B cell (primary cell): ENCODE measurements at regions not wholly inside any gene's neighbourhood (a gene's known extent, or its start where the extent isn't known, plus 50 kb on each side); places are given as distances from the start of the nearest gene placed in this dataset.

Experiments
- ATAC-seq: fragments of 200-7000 bp; cut with Tn5 transposase; one replicate; pipeline ENCODE4 v1.10.0; 2021; ENCODE audit warnings: low read depth, mild to moderate bottlenecking, moderate number of reproducible peaks, moderate library complexity
- CTCF ChIA-PET: fragments of 350-600 bp; sonication (Branson Sonifier 250); formaldehyde crosslinking; loops from one replicate; lab custom pipeline; 2021; ENCODE audit warnings: antibody characterized with exemption, inconsistent platforms; lab: Charles Lee
- POLR2A ChIA-PET: fragments of 350-600 bp; sonication (Branson Sonifier 250); formaldehyde crosslinking; loops from one replicate; lab custom pipeline; 2021; ENCODE audit warnings: antibody characterized with exemption; lab: Charles Lee
- DNase-seq: peaks from one replicate; pipeline ENCODE4 v3.0.0; 2013
- H2AFZ ChIP-seq: 2 replicates; pipeline ENCODE4 v1.6.1; 2012; ENCODE audit warnings: mild to moderate bottlenecking, low read depth, low read length; ENCODE audit not compliant: insufficient read depth, poor library complexity, severe bottlenecking
- H3K27ac ChIP-seq, 2 donors: 1 replicate in 1 of 2; 2 replicates in 1 of 2; pipeline ENCODE4 v1.5.1; 2012 to 2013; ENCODE audit warnings: low read length in 2 of 2, mild to moderate bottlenecking in 2 of 2, moderate library complexity in 1 of 2
- H3K27me3 ChIP-seq, 4 experiments: fragments of 200-600 bp in 1 of 4; sonication (generic) in 1 of 4; replicated peaks in 1 of 4; 1 replicate in 2 of 4; 2 replicates in 2 of 4; pipeline versions ENCODE4 v1.6.1 to v1.7.0; 2013 to 2016; ENCODE audit warnings: low read length in 3 of 4, mild to moderate bottlenecking in 2 of 4, mixed read lengths in 1 of 4, moderate library complexity in 1 of 4; ENCODE audit not compliant: insufficient read depth in 4 of 4, control insufficient read depth in 3 of 4; ENCODE audit errors: control extremely low read depth in 1 of 4
- H3K36me3 ChIP-seq, 2 experiments: replicated peaks in 1 of 2; 1 replicate in 1 of 2; 2 replicates in 1 of 2; pipeline versions ENCODE4 v1.6.1 to v1.7.1; 2013; ENCODE audit warnings: low read length in 1 of 2; ENCODE audit not compliant: insufficient read depth in 2 of 2, control insufficient read depth in 1 of 2; ENCODE audit errors: control extremely low read depth in 1 of 2, extremely low read depth in 1 of 2
- H3K4me1 ChIP-seq, 2 donors: fragments of 200-600 bp in 1 of 2; sonication (generic) in 1 of 2; 1 replicate in 1 of 2; 2 replicates in 1 of 2; pipeline versions ENCODE4 v1.5.1 to v1.6.1; 2013 to 2017; ENCODE audit warnings: low read length in 2 of 2; ENCODE audit not compliant: control insufficient read depth in 2 of 2, insufficient read depth in 2 of 2
- H3K4me2 ChIP-seq: replicated peaks from 2 replicates; pipeline ENCODE3; 2012; ENCODE audit warnings: mild to moderate bottlenecking, low read depth, low read length; ENCODE audit not compliant: poor library complexity, severe bottlenecking
- H3K4me3 ChIP-seq, 5 experiments: fragments of 200-600 bp in 1 of 5; sonication (generic) in 1 of 5; 1 replicate in 3 of 5; 2 replicates in 2 of 5; pipeline versions ENCODE4 v1.5.1 to v1.7.0; 2011 to 2016; ENCODE audit warnings: low read length in 4 of 5, mild to moderate bottlenecking in 4 of 5, low read depth in 2 of 5, control low read depth in 1 of 5, moderate library complexity in 1 of 5; ENCODE audit not compliant: insufficient read depth in 1 of 5; ENCODE audit errors: control extremely low read depth in 1 of 5, extremely low read depth in 1 of 5
- H3K79me2 ChIP-seq: fragments of 200-600 bp; sonication (generic); one replicate; pipeline ENCODE4 v1.6.0; 2016; ENCODE audit warnings: low read length; ENCODE audit not compliant: control insufficient read depth, insufficient read depth
- H3K9ac ChIP-seq: fragments of 200-600 bp; sonication (generic); 2 replicates; pipeline ENCODE4 v1.6.1; 2017; ENCODE audit warnings: mild to moderate bottlenecking, low read length, moderate library complexity
- H3K9me3 ChIP-seq, 3 donors: one replicate each; pipeline versions ENCODE4 v1.6.1 to v1.7.1; 2013; ENCODE audit warnings: low read length in 2 of 3; ENCODE audit not compliant: control insufficient read depth in 2 of 3, insufficient read depth in 1 of 3; ENCODE audit errors: control extremely low read depth in 1 of 3
- H4K20me1 ChIP-seq: 2 replicates; pipeline ENCODE4 v1.6.0; 2012; ENCODE audit warnings: mild to moderate bottlenecking, low read length; ENCODE audit not compliant: insufficient read depth, control insufficient read depth, poor library complexity, severe bottlenecking
- H3K27ac Mint-ChIP-seq: one replicate; pipeline ENCODE4 v1.8.0; 2021; ENCODE audit warnings: mixed read lengths
- H3K27me3 Mint-ChIP-seq: one replicate; pipeline ENCODE4 v1.8.0; 2021; ENCODE audit warnings: mixed read lengths
- H3K4me1 Mint-ChIP-seq: one replicate; pipeline ENCODE4 v1.8.0; 2021; ENCODE audit warnings: mixed read lengths
- H3K4me3 Mint-ChIP-seq: one replicate; pipeline ENCODE4 v1.8.0; 2021; ENCODE audit warnings: mixed read lengths
- H3K9me3 Mint-ChIP-seq: one replicate; pipeline ENCODE4 v1.8.0; 2022; ENCODE audit warnings: mixed read lengths; ENCODE audit not compliant: insufficient read depth
- EZH2 ChIP-seq: IDR thresholded peaks from 2 replicates; pipeline ENCODE4 v1.6.1; 2012; ENCODE audit warnings: borderline replicate concordance, low read depth, mild to moderate bottlenecking, moderate library complexity, low read length; ENCODE audit not compliant: insufficient read depth, poor library complexity, severe bottlenecking
- WGBS: methylation state at CpG from one replicate; pipeline ENCODE4 v1.1.5; 2013; ENCODE audit warnings: missing lambda C conversion rate; ENCODE audit not compliant: insufficient coverage; 5-methylcytosine and 5-hydroxymethylcytosine counted together
- intact Hi-C: fragments of 100-400 bp; cut with micrococcal nuclease; formaldehyde crosslinking; loops from one replicate; pipeline ENCODE4 v1.10.0; 2022
- TF ChIP-seq, protein P1 (sequence below): fragments of 200-600 bp; IDR thresholded peaks from one replicate; pipeline ENCODE4 v1.8.0; 2022; ENCODE audit warnings: antibody characterized with exemption, mild to moderate bottlenecking

DNA sequence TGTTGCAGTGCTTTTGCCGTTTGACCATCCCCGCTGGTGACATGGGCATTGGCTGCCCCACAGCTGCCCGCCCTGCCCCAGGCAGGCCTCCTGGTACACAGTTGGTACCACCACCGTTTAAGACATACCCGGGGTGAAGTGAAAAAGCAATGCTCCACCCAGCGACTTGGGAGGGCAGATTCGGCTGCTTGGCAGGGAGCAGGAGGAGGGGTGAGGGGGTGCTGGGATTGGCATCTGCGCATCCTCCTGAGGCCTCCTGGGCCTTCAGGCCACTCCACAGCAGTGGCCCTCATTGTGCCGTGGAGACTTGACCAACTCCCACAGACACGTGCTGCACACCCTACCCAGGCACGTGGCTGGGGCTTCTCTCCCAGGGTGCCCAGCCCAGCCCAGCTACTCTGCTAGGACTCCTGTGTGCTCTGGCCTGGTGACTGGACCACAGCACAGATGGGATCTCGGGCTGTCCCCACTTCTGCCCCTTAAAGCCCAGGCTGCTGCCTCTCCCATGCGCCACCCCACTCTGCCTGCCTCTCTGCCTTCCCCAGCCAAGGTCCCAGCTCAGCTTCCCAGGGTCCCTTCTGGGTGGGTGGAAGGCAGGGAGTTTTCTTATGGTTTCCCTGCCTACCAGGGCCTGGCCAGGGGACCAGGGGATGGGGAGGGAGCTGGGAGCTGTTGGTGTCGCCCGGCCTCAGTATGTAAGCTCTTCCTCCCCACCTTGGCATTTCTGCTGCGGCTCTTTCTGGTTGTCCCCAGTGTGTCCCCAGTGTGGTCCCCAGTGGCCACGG lies 157.0 kb upstream of the HS6ST1 start:
- Mint-ChIP-seq H3K9me3 (no peaks in the 10 kb centered on the region), H3K4me1 (peaks cover 15% of the 10 kb centered on the region), H3K4me3 (no peak overlapping the region), H3K27ac (no peak overlapping the region), H3K27me3 (peaks cover 19% of the 10 kb centered on the region)
- Histone ChIP-seq H3K9ac (no peak overlapping the region), H3K27me3 (peaks cover 0 to 22% (median 2%) of the 10 kb centered on the region in 4 experiments), H3K36me3 (no peaks in the 10 kb centered on the region), H3K79me2 (no peaks in the 10 kb centered on the region), H3K4me3 (no peak overlapping the region), H3K4me2 (no peak overlapping the region), H3K27ac (no peak overlapping the region), H4K20me1 (no peaks in the 10 kb centered on the region), H2AFZ (no peak overlapping the region), H3K4me1 (peaks cover 18 to 21% of the 10 kb centered on the region in 2 donors), H3K9me3 (peaks cover 0 to 14% (median 2%) of the 10 kb centered on the region in 3 donors)
- ChIA-PET POLR2A (no interaction called here), CTCF (no interaction called here)
- no peak for TF ChIP-seq EZH2
- TF ChIP-seq, protein P1, sequence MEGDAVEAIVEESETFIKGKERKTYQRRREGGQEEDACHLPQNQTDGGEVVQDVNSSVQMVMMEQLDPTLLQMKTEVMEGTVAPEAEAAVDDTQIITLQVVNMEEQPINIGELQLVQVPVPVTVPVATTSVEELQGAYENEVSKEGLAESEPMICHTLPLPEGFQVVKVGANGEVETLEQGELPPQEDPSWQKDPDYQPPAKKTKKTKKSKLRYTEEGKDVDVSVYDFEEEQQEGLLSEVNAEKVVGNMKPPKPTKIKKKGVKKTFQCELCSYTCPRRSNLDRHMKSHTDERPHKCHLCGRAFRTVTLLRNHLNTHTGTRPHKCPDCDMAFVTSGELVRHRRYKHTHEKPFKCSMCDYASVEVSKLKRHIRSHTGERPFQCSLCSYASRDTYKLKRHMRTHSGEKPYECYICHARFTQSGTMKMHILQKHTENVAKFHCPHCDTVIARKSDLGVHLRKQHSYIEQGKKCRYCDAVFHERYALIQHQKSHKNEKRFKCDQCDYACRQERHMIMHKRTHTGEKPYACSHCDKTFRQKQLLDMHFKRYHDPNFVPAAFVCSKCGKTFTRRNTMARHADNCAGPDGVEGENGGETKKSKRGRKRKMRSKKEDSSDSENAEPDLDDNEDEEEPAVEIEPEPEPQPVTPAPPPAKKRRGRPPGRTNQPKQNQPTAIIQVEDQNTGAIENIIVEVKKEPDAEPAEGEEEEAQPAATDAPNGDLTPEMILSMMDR: no peak
- no peak for ATAC-seq
- intact Hi-C loops: no loop called here
- WGBS: 93% methylated on average over 15 of the region's 17 CpGs
- DNase-seq: no peak

DNA sequence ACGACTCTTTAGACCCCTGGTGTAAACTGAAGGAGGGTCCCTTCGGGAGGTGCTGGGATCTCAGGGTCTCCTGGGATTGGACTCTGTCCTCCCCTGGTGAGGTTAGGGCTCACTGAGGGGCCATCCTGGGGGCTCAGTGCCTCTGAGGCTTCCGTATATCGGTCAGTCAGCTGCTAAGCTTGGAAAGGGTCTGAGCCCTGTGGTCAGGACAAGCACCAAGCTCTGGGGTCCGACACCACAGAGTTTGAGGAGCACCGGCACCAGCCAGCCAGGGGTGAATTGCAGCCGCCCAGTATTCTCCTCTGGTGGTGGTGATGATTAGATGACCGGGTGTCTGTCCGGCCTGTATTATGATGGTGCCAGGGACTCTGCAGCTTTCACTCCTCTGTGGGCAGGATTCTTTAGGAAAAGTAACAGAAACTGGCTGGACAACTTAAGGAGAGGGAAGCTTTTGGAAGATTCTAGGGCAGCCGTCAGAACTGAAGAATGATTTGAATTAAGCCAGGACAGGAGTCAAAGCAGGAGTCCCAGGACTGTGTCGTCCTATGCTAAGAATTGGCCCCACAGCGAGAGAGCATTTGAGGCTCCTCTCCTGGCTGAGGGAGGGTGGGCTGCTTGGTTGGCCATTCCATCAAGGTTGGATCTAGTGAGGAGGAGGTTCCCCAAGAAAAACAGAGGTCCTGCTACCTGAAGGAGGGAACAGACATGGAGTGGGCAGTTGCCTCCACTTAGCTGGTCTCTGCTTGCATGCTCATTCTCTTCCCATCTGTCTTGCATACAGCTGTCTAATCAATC lies 158.6 kb upstream of the HS6ST1 start:
- Mint-ChIP-seq H3K9me3 (peaks cover 3% of the 10 kb centered on the region), H3K27me3 (peaks cover 19% of the 10 kb centered on the region), H3K27ac (no peak overlapping the region), H3K4me3 (no peak overlapping the region), H3K4me1 (peaks cover 15% of the 10 kb centered on the region)
- intact Hi-C loops: no loop called here
- no peak for TF ChIP-seq EZH2
- Histone ChIP-seq H3K27me3 (peaks cover 0 to 22% (median 2%) of the 10 kb centered on the region in 4 experiments), H3K9ac (no peak overlapping the region), H3K27ac (no peak overlapping the region), H3K79me2 (no peaks in the 10 kb centered on the region), H4K20me1 (no peaks in the 10 kb centered on the region), H3K4me3 (no peak overlapping the region), H3K9me3 (peaks cover 0 to 5% (median 0%) of the 10 kb centered on the region in 3 donors), H3K4me1 (peaks cover 16 to 19% of the 10 kb centered on the region in 2 donors), H3K36me3 (no peaks in the 10 kb centered on the region), H3K4me2 (no peak overlapping the region), H2AFZ (no peak overlapping the region)
- ChIA-PET CTCF (no interaction called here), POLR2A (no interaction called here)
- no peak for DNase-seq
- no peak for ATAC-seq
- 94% methylated on average over 12 of the region's 12 CpGs for WGBS
